GM19467 (cell line): ENCODE measurements at regions not wholly inside any gene's neighbourhood (a gene's known extent, or its start where the extent isn't known, plus 50 kb on each side); places are given as distances from the start of the nearest gene placed in this dataset.

Experiments
- ATAC-seq: cut with Tn5 transposase; IDR thresholded peaks from one replicate; pipeline ENCODE4 v1.9.1; 2021; ENCODE audit warnings: mild to moderate bottlenecking, moderate library complexity; ENCODE audit not compliant: unreplicated experiment

GRCh38 chr2:75284345-75284744, 85.0 kb upstream of the TACR1 start:
- no peak for ATAC-seq

GRCh38 chr2:75278821-75279379, 79.6 kb upstream of the TACR1 start:
- no peak for ATAC-seq

GRCh38 chr2:75278314-75278713, 79.0 kb upstream of the TACR1 start:
- ATAC-seq, result no peak

GRCh38 chr2:75277111-75277510, 77.8 kb upstream of the TACR1 start:
- ATAC-seq, result no peak

- no peak for ATAC-seq
Observed at GRCh38 chr2:75276093-75277029, 77.0 kb upstream of the TACR1 start.

GRCh38 chr2:75274936-75275335, 75.6 kb upstream of the TACR1 start:
- ATAC-seq, result no peak

GRCh38 chr2:75268112-75268511, 68.8 kb upstream of the TACR1 start:
- ATAC-seq, result no peak

- no peak for ATAC-seq
Observed at GRCh38 chr2:75261923-75262322, 62.6 kb upstream of the TACR1 start.

GRCh38 chr2:75260946-75261345, 61.6 kb upstream of the TACR1 start:
- ATAC-seq, result no peak

- ATAC-seq, result no peak
Observed at GRCh38 chr2:75258620-75259019, 59.3 kb upstream of the TACR1 start.

GRCh38 chr2:75256485-75256884, 57.2 kb upstream of the TACR1 start:
- no peak for ATAC-seq

GRCh38 chr2:75253526-75253925, 54.2 kb upstream of the TACR1 start:
- ATAC-seq, result no peak

GRCh38 chr2:75251896-75252295, 52.6 kb upstream of the TACR1 start:
- no peak for ATAC-seq
